ENCODE measurements at regions not wholly inside any gene's neighbourhood (a gene's known extent, or its start where the extent isn't known, plus 50 kb on each side); places are given as distances from the start of the nearest gene placed in this dataset.

- H2AK9ac ChIP-seq (replicated peaks; ENCODE audit: low read depth, low read length, poor library complexity), result no peak overlapping the region
- H2BK120ac ChIP-seq (ENCODE audit: low read depth, low read length), result no peak overlapping the region
- DNase-seq (no peak), ATAC-seq (ENCODE audit: low read depth) (no peak)
- H3K4me2 ChIP-seq (ENCODE audit: low read depth, low read length), result no peak overlapping the region
- no CpG with 5 or more reads among the region's 2 CpGs for WGBS, 2 experiments (ENCODE audit: extremely low coverage in 2 of 2, insufficient read length in 1 of 2)
- H3K14ac ChIP-seq (replicated peaks; ENCODE audit: low read depth, low read length), result no peak overlapping the region
- no peaks in the 10 kb centered on the region for H3K36me3 ChIP-seq (ENCODE audit: control insufficient read depth, insufficient read depth, low read length)
- no peak overlapping the region for H3K18ac ChIP-seq (ENCODE audit: low read depth, low read length)
- ChIA-PET CTCF (no interaction called here), POLR2A (ENCODE audit: unreplicated experiment) (no interaction called here)
- H3K9ac ChIP-seq (ENCODE audit: low read depth, low read length), result no peak overlapping the region
- dilution Hi-C loops (cut with HindIII; ENCODE audit: low sequenced_read_pairs, unreplicated experiment) (no loop called here), in situ Hi-C loops (cut with MboI; ENCODE audit: low sequenced_read_pairs) (no loop called here), intact Hi-C loops (cut with micrococcal nuclease) (no loop called here)
- no peak overlapping the region for H2BK15ac ChIP-seq (ENCODE audit: low read depth, low read length)
- H2BK5ac ChIP-seq (ENCODE audit: low read depth, low read length, poor library complexity, severe bottlenecking), result no peak overlapping the region
- TF ChIP-seq CHD1 (IDR thresholded peaks at IDR 0.05; ENCODE audit: low read depth, low read length), result no peak
- no peak for TF ChIP-seq CTCF (conservative IDR thresholded peaks at IDR 0.05; ENCODE audit: low read depth, low read length)
- TF ChIP-seq MXI1 (IDR thresholded peaks at IDR 0.05; ENCODE audit: borderline replicate concordance, low read depth, low read length), result no peak
- no peak for TF ChIP-seq MAZ (IDR thresholded peaks at IDR 0.05; ENCODE audit: borderline replicate concordance, low read depth, low read length)
- no peak for TF ChIP-seq BHLHE40 (IDR thresholded peaks at IDR 0.05; ENCODE audit: low read depth, low read length)
- TF ChIP-seq CEBPB (IDR thresholded peaks at IDR 0.05; ENCODE audit: low read depth, low read length), result no peak
- TF ChIP-seq SMC3 (IDR thresholded peaks at IDR 0.05; ENCODE audit: low read depth, low read length), result no peak
- H3K23ac ChIP-seq (ENCODE audit: low read depth, low read length), result no peak overlapping the region
- no peak overlapping the region for H3K4me3 ChIP-seq (ENCODE audit: insufficient read depth, low read depth, low read length)
- H3K4ac ChIP-seq (ENCODE audit: low read depth, low read length), result no peak overlapping the region
- H3K79me1 ChIP-seq (ENCODE audit: low read depth in 1 of 2, low read length in 2 of 2), result no peaks in the 10 kb centered on the region
- no peaks in the 10 kb centered on the region for H3K9me1 ChIP-seq (ENCODE audit: insufficient read depth, low read length)
- no peak overlapping the region for H2BK20ac ChIP-seq (ENCODE audit: low read depth, low read length)
- H4K8ac ChIP-seq (ENCODE audit: low read depth in 2 of 2, low read length in 2 of 2), result no peak overlapping the region
- H2AK5ac ChIP-seq (ENCODE audit: low read depth, low read length), result no peak overlapping the region
- no peaks in the 10 kb centered on the region for H4K20me1 ChIP-seq (ENCODE audit: insufficient read depth, low read length)
- H3K4me1 ChIP-seq (ENCODE audit: control insufficient read depth, insufficient read depth, low read length), result no peaks in the 10 kb centered on the region
- H3K9me3 ChIP-seq (ENCODE audit: control insufficient read depth, insufficient read depth, low read length), result peaks cover 9% of the 10 kb centered on the region; the same call in 1 of the 2 replicates
- H3K27ac ChIP-seq (ENCODE audit: insufficient read depth, low read length), result no peak overlapping the region
- H4K5ac ChIP-seq (ENCODE audit: low read depth, low read length), result no peak overlapping the region
- H2AFZ ChIP-seq (replicated peaks; ENCODE audit: low read length, poor library complexity), result no peak overlapping the region
- H4K91ac ChIP-seq (ENCODE audit: insufficient read depth, low read depth, low read length), result no peak overlapping the region
- H3K27me3 ChIP-seq (ENCODE audit: control insufficient read depth, insufficient read depth, low read length), result no peaks in the 10 kb centered on the region
- BruUV-seq (replicated peaks), result no TSS peak
- H3K56ac ChIP-seq (ENCODE audit: extremely low read depth, insufficient read depth, low read length), result no peak overlapping the region
These were observed 201.2 kb upstream of the CDH20 start for GRCh38 chr18:61132031-61132430.

All from IMR-90 (cell line).